GM21360 (cell line): ENCODE measurements at regions not wholly inside any gene's neighbourhood (a gene's known extent, or its start where the extent isn't known, plus 50 kb on each side); places are given as distances from the start of the nearest gene placed in this dataset.
"Not testable (repeated sequence)": the region's sequence is repeated elsewhere in the genome, so short reads cannot be mapped to it uniquely, and the experiment has no call there.

ENCODE experiments used
- ATAC-seq: cut with Tn5 transposase; IDR thresholded peaks from one replicate; pipeline ENCODE4 v1.9.1; 2021; ENCODE audit warnings: mild to moderate bottlenecking, moderate library complexity; ENCODE audit not compliant: unreplicated experiment

DNA sequence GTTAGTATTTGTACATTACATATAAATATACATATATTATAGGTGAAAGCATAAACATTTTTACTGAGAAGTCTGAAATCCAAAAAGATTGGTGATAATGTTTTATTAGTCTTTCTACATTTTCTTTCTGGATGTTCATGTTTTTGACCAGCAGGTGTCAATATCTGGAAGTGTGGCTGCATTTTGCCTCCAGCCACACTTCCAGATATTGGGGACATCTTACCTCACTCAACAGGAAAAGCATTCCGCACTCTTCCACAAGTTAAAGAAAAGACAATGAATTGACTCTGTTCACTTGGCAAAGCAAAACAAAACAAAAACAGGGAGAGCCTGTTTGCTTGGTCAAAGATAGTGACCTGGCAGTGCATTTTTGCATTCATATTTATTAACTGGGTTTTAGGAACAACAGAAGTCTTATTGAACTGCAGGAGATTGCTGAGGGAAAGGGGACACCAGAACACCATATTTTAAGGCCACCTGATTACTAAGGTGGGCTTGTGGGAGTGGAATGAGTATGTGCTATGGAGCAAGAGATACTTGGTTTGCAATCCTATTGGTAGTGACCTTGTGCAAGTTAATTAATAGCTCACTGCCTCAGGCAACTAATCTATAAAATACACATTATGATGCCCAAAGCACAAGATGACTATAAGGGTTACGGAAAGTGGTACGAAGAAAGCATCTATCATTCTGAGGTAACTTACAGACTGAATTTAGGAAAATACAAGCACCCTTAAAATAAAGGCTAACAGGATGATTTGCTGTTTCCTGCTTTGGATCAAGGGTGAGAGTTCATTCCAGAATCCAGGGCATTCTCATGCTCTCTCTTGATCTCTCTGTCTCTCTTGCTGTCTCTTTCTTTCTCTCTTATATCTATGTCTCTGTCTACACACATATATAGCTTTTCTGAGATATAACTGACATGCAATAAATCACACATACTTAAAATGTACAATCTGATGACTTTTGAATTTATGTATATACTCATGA is 389.9 kb upstream of the EMCN start:
- no peak for ATAC-seq

DNA sequence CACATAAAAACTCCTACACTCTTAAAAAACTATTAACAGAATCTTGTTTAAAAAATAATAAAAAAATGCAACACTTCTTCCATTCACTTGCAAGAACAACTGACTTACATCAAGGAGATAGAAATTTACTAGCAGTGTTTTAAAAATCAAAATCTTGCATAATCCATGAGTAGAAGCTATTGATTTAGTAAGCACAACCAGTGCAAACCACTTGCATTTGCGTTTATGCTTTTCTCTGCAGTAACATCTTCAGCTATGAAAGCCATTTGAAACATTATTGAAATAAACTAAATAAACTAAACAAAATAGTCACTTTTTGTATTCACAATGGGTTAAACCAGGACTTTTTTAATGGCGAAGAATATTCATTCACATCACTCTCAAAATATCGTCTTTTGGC is 389.2 kb upstream of the EMCN start:
- no peak for ATAC-seq

DNA sequence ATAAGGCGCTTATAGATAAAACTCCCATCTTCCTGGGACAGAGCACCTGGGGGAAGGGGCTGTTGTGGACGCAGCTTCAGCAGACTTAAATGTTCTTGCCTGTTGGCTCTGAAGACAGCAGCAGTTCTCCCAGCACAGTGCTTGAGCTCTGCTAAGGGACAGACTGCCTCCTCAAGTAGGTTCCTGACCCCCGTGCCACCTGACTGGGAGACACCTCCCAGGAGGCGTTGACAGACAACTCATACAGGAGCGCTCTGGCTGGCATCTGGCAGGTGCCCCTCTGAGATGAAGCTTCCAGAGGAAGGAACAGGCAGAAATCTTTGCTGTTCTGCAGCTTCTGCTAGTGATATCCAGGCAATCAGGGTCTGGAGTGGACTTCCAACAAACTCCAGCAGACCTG is 383.1 kb upstream of the EMCN start:
- not testable (repeated sequence) for ATAC-seq

GRCh38 chr4:100900134-100900533 is 382.3 kb upstream of the EMCN start:
- no peak for ATAC-seq

DNA sequence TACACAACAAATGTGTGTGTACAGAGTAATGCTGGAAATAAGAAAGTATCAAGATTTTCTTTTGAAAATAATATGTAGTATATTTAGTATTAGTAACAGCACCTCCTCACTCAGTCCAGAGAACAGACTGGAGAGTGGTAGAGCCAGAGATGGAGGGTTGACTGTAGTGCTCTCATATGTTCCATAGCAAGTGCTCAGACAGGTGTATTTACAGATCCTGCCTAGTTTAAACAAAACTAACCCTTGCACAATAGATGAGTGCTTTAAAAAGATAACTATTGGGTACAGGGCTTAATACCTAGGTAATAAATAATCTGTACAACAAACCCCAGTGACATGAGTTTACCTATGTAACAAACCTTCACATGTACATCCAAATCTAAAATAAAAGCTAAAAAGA is 381.0 kb upstream of the EMCN start:
- ATAC-seq = no peak

GRCh38 chr4:100895556-100896197 is 377.9 kb upstream of the EMCN start:
- peak; percentile 83 for ATAC-seq

GRCh38 chr4:100894339-100894870 is 376.6 kb upstream of the EMCN start:
- ATAC-seq = no peak

- ATAC-seq = no peak
Observed at GRCh38 chr4:100891808-100892207, 374.0 kb upstream of the EMCN start.

- no peak for ATAC-seq
Observed at GRCh38 chr4:100889898-100890297, 372.1 kb upstream of the EMCN start.

DNA sequence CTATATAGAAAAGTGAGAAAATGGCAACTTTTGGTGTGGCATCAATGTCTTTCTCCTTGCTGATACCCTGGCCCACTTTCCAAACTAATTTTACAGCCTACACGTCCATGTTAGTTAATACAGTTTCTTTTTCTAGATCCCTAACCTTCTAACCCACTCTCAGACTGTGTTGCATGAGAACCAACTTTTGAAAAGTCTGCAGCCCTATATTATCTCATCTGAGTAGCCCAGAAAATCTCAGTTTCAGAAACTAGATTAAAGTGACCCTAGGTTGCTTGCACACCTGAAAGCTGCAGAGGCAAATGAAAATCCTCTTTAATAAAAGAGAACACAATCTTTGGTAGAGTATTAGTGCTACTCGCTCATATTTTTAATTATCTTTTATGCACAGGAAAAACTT is 371.6 kb upstream of the EMCN start:
- ATAC-seq = no peak

- no peak for ATAC-seq
Observed at GRCh38 chr4:100882661-100883060, 364.8 kb upstream of the EMCN start.

- no peak for ATAC-seq
Observed at GRCh38 chr4:100881283-100881682, 363.5 kb upstream of the EMCN start.

- no peak for ATAC-seq
Observed at GRCh38 chr4:100880011-100880410, 362.2 kb upstream of the EMCN start.

- no peak for ATAC-seq
Observed at GRCh38 chr4:100879471-100879870, 361.6 kb upstream of the EMCN start.

DNA sequence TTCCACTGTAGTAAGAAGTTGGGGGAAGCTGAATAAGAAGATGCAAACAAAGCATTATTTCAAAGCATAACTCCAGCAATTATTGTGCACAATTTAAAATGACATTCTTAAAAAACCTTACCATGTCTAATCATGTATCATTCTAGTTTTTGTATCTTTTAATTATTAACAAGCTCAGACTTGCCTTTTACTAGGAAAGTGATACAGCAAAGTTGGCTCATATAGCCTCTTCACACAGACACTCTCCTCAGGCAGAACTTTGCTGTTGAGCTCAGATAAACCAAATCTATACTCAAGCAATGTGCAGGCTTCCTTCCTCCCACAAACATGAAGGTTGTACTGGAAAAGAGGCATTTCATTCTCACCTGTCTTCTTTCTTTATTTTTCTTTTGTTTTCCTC is 358.7 kb upstream of the EMCN start:
- no peak for ATAC-seq

GRCh38 chr4:100875296-100876068 is 357.7 kb upstream of the EMCN start:
- no peak for ATAC-seq

GRCh38 chr4:100872811-100873210 is 355.0 kb upstream of the EMCN start:
- ATAC-seq = no peak

DNA sequence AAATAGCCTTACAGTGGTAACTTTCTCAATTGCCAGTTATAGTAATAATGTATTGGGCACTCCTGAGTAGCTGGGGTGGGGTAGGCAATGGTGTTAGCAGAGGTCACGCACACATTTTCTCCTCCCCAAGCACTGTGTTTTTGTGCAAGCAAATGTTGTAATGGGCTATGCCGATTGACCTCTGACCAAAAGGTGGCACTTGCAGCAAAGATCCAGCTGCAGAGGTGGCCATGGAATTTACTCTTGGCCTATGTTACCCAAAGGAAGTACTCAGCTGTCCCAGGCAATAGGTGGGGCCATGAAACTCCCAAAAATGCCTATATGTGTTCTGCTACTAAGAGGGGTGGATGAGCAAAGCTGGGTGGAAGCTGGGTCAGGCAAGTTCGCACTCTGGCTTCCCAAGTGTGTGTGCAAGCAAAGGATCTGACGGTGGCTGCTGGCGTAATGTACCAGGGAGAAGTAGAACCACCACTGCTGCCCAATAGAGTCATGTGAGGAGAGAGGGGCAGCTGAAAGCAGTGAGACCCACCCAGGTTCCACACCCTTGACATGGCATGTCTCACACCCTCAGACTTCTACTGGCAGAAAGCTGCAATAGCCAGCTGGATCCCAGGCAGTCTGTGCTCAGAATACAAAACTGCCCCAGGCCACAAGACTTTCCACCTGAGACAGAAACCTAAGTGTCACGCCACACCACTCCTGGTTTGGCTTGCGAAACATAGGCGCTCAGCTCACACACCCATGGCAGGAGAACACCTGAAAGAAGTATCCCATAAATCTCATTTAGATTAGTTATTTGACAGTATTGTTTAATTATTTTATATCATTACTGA is 353.3 kb upstream of the EMCN start:
- no peak for ATAC-seq

DNA sequence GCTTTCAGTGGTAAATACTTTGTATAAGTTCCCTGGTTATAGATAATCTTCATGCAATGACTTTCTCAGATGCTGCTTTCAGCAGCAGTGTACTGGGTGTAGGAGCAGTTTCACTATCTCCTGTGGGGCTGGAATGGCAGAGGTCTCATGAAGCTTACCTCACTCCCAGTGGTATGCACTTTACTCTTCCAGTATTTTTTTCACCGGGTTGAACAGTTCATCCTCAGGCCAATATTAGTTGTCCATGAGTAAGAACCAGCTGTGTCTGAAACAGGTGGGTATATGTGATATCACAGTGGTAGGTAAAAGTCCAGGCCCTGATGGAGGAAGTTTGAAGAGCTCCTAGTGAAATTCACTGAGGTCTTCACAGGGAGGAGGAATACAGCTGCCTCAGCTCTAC is 351.5 kb upstream of the EMCN start:
- ATAC-seq = no peak

- not testable (repeated sequence) for ATAC-seq
Observed at GRCh38 chr4:100868281-100868680, 350.5 kb upstream of the EMCN start.
